ENCODE measurements at regions not wholly inside any gene's neighbourhood (a gene's known extent, or its start where the extent isn't known, plus 50 kb on each side); places are given as distances from the start of the nearest gene placed in this dataset.

DNA sequence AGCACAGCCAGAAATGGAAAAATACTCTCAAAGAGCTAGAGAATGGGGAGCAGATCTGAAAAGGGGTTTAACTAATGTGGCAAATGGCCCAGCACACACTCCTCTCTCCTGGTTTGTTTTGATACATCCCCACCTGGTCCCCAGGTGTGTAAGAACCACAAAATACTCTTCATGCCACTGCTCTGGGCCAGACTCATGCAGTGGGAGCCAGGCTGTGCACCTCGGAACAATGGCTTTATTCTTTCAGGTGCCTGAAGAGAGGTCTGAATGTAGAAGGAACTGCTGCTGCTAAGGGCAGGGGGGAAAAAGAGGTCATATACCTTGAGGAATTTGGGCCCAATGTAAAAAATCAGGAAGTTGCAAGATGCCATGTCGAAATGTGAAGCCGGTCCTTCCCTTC lies 123.9 kb upstream of the ADAMTSL1 start:
- no peak for DNase-seq (ENCODE audit: low read depth)

DNA sequence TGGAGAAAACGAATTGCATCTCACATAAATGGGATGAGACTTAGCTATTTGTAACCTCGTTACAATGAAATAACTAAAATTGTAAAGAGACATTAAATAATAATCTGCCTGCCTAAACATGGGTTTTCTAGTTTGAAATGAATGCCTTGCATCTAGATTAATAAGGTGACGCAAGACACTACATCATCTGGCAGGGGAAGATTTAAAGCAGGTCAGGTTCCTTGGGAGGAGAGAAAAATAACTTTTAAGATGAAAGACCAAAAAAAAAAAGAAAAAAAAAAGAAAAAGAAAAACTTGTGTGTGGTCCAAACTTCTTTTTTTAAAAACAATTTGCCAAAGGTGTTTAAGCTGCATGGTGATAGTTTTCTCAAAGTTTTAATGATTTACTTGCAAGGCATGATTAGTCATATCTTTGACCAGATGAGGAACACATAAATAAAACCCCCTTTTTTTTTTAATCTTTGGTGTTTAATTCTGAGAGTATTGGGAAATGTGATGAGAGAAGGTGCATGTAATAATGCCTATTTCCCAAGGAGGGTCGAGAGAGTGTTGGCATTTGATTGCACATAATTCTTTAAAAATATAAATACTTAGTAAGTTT lies 122.9 kb upstream of the ADAMTSL1 start:
- no peak for DNase-seq (ENCODE audit: low read depth)

GRCh38 chr9:18352711-18353110 lies 121.2 kb upstream of the ADAMTSL1 start:
- DNase-seq (ENCODE audit: low read depth) = no peak

DNA sequence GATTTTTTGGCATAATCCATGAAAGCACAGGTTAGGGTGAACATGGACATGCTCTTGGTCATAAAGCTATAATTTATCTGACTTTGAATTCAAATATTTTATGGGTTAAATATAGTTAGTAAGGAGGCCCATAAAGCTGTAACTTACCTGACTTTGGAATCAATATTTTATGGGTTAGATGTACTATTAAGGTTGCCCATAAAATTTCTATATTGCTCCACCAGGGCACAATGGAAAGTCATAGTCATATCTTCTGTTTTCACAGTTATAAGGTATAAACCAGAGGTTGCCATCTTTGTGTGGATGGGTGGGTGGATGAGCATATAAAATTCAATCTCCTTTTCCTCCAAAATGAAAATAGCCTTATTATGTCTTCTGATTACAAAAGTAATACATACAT lies 120.5 kb upstream of the ADAMTSL1 start:
- DNase-seq (ENCODE audit: low read depth) = no peak

DNA sequence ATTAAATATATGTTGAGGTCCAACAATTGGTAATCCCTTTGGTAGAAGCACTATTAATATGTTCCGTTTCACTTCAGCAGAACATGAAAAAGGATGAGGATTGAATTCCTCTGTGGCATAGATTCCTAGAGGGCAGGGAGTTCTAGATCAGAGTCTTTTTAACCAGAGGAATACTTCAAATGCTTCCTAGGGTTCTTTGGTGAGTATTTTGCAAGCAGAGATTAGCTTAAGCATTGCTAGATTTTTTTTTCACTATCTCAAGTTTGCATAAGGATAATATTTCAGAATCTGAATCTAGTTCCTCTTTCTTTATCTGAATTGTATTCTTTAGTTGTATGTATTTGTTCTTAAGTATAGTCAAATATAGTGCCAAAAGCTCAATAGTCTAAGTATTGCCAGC lies 116.6 kb upstream of the ADAMTSL1 start:
- no peak for DNase-seq (ENCODE audit: low read depth)

DNA sequence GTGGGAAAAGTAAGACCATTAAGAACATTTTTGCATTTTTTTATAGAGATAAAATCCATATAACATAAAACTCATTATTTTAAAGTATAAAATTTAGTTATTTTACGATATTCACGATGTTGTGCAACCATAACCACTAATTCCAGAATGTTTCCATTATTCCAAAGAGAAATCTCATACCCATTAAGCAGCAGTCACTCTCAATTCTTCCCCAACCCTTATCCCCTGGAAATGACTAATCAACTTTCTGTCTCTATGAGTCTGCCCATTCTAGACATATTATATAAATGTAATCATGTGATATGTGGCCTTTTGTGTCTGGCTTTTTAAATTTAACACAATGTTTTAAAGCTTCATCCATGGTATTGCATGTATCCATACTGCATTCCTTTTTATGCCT lies 115.6 kb upstream of the ADAMTSL1 start:
- no peak for DNase-seq (ENCODE audit: low read depth)

GRCh38 chr9:18359335-18359734 lies 114.6 kb upstream of the ADAMTSL1 start:
- DNase-seq (ENCODE audit: low read depth) = peak; percentile 9

GRCh38 chr9:18360005-18360404 lies 113.9 kb upstream of the ADAMTSL1 start:
- no peak for DNase-seq (ENCODE audit: low read depth)

- no peak for DNase-seq (ENCODE audit: low read depth)
These were observed 112.3 kb upstream of the ADAMTSL1 start for GRCh38 chr9:18361646-18362045.

GRCh38 chr9:18362166-18362565 lies 111.8 kb upstream of the ADAMTSL1 start:
- no peak for DNase-seq (ENCODE audit: low read depth)

GRCh38 chr9:18362901-18363685 lies 110.9 kb upstream of the ADAMTSL1 start:
- DNase-seq (ENCODE audit: low read depth) = no peak

- no peak for DNase-seq (ENCODE audit: low read depth)
These were observed 108.3 kb upstream of the ADAMTSL1 start for GRCh38 chr9:18365651-18366050.

DNA sequence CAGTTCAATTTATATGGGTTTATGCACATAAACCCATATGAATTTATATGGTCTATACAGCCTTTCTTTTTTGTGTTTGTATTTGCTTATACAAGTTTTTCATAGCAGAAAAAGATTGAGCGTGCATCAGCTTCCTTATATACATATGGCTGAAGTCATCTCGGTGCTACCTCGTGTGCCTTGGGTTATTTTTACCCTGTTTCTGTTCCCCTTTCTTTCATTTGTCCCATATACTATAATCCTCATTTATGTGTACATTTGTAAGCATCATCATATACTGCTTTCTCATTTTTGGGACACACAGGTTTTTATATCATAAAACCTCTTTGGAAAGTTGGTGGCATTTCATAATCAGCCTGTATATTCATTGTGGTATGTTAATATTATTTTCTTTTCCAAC lies 107.8 kb upstream of the ADAMTSL1 start:
- DNase-seq (ENCODE audit: low read depth) = no peak

GRCh38 chr9:18368206-18368605 lies 105.7 kb upstream of the ADAMTSL1 start:
- no peak for DNase-seq (ENCODE audit: low read depth)

DNA sequence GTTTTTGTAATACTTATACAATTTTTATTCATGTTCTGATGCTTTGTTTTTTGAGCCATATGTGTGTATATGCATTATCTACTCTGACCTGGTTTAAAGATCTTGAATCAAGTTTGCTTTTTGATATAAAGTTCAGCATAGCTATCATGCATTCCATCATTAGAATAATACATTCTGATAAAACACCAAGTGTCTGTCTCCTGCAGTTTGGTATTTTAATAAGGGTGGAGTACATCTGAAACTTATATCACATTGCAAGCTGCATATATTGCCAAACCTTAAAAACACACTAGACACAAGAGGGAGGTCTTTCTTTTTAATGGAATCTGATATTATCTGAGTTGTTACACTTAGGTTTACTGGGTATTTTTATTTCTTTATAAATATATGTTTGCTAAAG lies 102.8 kb upstream of the ADAMTSL1 start:
- DNase-seq (ENCODE audit: low read depth) = no peak

- DNase-seq (ENCODE audit: low read depth) = no peak
These were observed 102.3 kb upstream of the ADAMTSL1 start for GRCh38 chr9:18371621-18372020.

DNA sequence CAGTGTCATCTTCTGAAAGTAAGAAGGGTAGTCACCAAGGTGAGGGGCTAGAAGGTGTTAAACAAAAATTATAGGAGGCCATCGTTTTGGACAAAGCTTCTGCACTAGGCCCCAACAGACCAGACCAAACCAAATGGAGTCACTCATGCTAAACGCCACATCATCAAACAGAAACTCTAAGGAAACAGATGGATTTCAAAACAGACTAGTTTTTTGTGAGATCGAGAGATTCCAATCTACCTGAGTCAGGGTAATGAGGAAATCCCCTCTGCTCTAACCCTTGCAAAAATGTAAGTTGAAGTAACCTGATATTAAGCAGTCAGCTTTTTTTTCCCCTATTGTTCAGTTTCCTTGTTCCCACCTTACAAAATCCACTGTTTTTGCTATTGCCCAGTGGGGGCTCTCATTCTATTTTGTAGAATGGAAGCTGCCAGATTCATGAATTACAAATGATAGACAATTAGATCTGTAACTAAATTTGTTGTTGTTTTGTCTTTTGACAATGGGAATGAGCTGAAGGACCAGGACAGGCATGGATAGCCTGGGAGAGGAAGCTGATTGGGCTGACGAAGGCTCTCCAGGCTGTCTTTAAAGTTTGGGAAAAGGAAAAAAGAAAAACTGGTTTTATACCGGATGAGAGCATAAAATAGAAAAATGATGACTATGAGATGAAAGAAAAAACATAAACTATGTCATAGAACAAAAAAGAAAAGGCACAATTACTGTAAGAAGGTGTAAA lies 94.7 kb upstream of the ADAMTSL1 start:
- DNase-seq (ENCODE audit: low read depth) = peak; percentile 66

- DNase-seq (ENCODE audit: low read depth) = no peak
These were observed 91.7 kb upstream of the ADAMTSL1 start for GRCh38 chr9:18382243-18382642.

DNA sequence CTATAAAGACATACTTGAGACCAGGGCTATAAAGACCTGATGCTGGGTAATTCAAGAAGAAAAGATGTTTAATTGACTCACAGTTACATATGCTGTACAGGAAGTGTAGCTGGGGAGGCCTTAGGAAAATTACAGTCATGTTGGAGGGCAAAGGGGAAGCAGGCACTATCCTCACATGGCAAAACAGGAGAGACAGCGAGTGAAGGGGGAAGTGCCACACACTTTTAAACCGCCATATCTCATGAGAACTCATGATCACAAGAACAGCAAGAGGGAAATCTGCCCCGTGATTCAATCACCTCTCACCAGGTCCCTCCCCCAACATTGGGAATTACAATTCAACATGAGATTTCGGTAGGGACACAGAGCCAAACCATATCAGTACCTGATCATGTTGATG lies 89.9 kb upstream of the ADAMTSL1 start:
- no peak for DNase-seq (ENCODE audit: low read depth)

DNA sequence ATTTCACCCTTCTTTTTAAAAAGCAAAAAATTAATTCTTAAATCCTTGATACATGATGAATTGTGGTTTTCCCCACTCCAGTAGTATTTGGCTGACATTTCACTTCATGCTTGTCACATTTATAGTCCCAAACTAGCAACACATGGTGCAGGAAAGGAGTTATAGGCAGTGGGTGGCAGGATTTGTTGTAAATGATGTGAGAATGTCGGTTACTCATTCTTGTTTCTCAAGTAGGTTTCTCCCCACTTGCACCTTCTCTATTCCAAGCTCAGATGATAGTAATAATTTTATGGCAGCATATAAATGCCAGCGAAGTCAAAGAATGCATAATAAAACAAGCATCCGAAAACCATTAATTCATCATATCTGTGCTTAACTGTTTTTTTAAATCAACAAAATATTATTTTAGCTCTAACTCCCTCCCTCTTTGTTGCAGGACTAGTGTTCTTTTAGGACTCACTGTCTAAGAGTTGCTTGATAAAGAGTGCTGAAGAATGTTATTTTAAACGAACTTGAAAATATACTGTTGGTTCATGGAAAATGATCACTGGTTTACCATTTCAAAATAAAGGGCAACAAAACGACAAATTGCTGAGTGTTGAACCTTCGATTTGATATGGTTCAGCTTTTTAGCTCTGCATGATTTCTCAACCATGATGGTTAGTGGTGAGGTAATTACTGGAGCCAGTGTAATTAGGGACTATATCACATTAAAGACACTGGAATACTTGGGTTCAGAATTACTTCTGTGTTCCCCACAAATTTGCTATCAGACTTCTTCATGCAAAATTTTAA lies 88.1 kb upstream of the ADAMTSL1 start:
- DNase-seq (ENCODE audit: low read depth) = no peak

GRCh38 chr9:18390393-18390792 lies 83.6 kb upstream of the ADAMTSL1 start:
- no peak for DNase-seq (ENCODE audit: low read depth)

Data from Daoy (cell line).